ENCODE measurements at regions not wholly inside any gene's neighbourhood (a gene's known extent, or its start where the extent isn't known, plus 50 kb on each side); places are given as distances from the start of the nearest gene placed in this dataset.

DNA sequence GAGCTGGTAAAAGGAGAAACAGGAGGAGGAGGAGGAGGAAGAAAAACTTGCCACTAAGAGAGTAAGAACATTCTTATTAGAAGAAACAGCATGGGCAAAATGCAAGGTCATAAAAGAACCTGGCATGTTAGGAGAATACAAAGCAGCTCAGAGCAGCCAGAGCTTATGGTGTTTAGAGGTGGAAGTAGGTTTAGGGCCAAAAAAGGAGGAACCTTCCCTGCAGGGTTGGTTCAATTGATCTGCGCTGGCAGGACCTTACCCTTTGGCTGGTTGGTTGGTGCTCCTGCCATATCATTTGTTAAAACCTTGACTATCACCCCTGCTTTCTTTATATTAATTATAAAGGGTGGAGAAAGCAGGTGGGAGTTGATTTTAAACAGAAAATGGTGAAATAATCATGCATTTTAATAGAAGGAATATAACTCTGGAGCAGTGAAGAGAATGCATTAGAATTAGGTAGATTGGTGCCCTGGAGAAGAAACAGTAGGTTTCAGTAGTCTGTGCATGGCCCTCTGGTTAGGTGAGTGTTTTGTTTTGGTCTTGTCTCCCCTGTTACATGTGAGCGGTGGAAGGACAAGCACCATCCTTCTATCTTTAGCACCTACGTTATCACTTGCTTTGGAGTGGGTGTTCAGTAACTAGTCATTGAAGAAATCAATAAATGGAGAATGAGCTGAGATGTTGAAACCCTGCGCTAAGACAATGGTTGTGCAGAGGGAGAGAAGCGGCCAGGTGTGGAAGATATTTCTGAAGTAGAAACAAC, 110.4 kb upstream of the NGF start:
- TF ChIP-seq, protein P1, sequence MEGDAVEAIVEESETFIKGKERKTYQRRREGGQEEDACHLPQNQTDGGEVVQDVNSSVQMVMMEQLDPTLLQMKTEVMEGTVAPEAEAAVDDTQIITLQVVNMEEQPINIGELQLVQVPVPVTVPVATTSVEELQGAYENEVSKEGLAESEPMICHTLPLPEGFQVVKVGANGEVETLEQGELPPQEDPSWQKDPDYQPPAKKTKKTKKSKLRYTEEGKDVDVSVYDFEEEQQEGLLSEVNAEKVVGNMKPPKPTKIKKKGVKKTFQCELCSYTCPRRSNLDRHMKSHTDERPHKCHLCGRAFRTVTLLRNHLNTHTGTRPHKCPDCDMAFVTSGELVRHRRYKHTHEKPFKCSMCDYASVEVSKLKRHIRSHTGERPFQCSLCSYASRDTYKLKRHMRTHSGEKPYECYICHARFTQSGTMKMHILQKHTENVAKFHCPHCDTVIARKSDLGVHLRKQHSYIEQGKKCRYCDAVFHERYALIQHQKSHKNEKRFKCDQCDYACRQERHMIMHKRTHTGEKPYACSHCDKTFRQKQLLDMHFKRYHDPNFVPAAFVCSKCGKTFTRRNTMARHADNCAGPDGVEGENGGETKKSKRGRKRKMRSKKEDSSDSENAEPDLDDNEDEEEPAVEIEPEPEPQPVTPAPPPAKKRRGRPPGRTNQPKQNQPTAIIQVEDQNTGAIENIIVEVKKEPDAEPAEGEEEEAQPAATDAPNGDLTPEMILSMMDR (IDR thresholded peaks at IDR 0.05 in 8 of 11, conservative IDR thresholded peaks at IDR 0.05 in 3 of 11): no peak
- TF ChIP-seq POLR2A (IDR thresholded peaks at IDR 0.05): no peak
